WERI-Rb-1 (cell line): ENCODE measurements at regions not wholly inside any gene's neighbourhood (a gene's known extent, or its start where the extent isn't known, plus 50 kb on each side); places are given as distances from the start of the nearest gene placed in this dataset.

Source experiments
- DNase-seq: peaks from one replicate; pipeline ENCODE4 v3.0.0-alpha.2; 2020
- H3K27ac ChIP-seq: fragments of 250-450 bp; sonication (Bioruptor Pico); 2 replicates; pipeline ENCODE4 v1.5.1; 2020; ENCODE audit warnings: mild to moderate bottlenecking, moderate library complexity
- H3K27me3 ChIP-seq: fragments of 250-450 bp; sonication (Bioruptor Pico); 2 replicates; pipeline ENCODE4 v1.5.1; 2021; ENCODE audit warnings: mild to moderate bottlenecking, low read depth, moderate library complexity; ENCODE audit not compliant: insufficient read depth, severe bottlenecking
- H3K36me3 ChIP-seq: fragments of 250-450 bp; sonication (Bioruptor Pico); 2 replicates; pipeline ENCODE4 v1.5.1; 2020; ENCODE audit warnings: mild to moderate bottlenecking, moderate library complexity
- H3K4me3 ChIP-seq: 2 replicates; pipeline ENCODE4 v1.5.1; 2011; ENCODE audit warnings: low read depth, mild to moderate bottlenecking, control low read depth, low read length
- H3K9me3 ChIP-seq: fragments of 250-450 bp; sonication (Bioruptor Pico); 2 replicates; pipeline ENCODE4 v1.5.1; 2021; ENCODE audit warnings: mild to moderate bottlenecking, moderate library complexity; ENCODE audit not compliant: severe bottlenecking
- TF ChIP-seq, protein P1 (sequence below): IDR thresholded peaks from 2 replicates; pipeline ENCODE4 v1.5.1; 2011; ENCODE audit warnings: low read depth, mild to moderate bottlenecking, control low read depth, inconsistent platforms, low read length

DNA sequence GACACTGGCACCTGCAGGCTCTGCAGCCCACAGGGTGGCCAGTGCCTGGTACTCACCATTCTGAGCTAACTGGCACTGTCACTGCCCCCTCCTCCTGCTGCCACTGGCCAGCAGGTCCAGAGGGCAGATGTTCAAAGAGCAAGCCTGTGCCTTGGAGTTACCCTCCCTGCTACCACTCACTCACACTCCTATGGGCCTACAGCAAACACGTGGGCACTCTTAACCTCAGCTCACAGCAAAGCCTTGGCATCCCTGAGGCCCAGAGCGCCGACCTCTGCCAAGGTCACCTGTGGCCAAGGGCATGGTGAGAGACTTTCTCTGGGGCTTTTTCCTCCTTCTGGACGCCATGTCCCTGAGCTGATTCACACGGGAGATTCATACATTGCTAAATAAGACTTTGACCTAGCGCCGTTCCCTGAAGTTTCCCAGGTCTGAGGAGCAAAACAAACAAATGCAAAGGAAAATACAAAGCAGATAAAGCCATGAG lies 270.0 kb upstream of the PPP2R2D start:
- H3K27me3 ChIP-seq: no peaks in the 10 kb centered on the region
- TF ChIP-seq, protein P1, sequence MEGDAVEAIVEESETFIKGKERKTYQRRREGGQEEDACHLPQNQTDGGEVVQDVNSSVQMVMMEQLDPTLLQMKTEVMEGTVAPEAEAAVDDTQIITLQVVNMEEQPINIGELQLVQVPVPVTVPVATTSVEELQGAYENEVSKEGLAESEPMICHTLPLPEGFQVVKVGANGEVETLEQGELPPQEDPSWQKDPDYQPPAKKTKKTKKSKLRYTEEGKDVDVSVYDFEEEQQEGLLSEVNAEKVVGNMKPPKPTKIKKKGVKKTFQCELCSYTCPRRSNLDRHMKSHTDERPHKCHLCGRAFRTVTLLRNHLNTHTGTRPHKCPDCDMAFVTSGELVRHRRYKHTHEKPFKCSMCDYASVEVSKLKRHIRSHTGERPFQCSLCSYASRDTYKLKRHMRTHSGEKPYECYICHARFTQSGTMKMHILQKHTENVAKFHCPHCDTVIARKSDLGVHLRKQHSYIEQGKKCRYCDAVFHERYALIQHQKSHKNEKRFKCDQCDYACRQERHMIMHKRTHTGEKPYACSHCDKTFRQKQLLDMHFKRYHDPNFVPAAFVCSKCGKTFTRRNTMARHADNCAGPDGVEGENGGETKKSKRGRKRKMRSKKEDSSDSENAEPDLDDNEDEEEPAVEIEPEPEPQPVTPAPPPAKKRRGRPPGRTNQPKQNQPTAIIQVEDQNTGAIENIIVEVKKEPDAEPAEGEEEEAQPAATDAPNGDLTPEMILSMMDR: no peak
- H3K36me3 ChIP-seq: no peaks in the 10 kb centered on the region
- H3K9me3 ChIP-seq: peaks cover 23% of the 10 kb centered on the region
- no peak for DNase-seq
- no peak overlapping the region for H3K4me3 ChIP-seq
- no peak overlapping the region for H3K27ac ChIP-seq

DNA sequence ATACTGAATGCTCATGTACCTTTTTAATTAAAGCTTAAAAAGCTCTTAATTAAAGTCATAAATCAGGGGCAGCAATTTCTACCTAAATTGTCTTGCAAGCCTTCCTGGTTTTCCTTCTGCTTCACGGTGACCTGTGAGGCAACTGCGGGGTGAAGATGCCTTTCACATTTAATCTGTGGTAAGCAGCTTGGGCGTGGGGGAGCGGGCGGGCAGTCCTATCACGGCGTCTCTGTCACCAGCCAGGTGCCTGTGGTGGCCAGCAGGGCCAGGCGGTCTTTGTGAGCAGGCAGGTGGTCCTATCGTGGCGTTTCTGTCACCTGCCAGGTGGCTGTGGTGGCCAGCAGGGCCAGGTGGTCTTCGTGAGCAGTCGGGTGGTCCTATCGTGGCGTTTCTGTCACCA lies 269.2 kb upstream of the PPP2R2D start:
- Histone ChIP-seq H3K36me3 (no peaks in the 10 kb centered on the region), H3K4me3 (no peak overlapping the region), H3K9me3 (peaks cover 18% of the 10 kb centered on the region), H3K27me3 (no peaks in the 10 kb centered on the region), H3K27ac (no peak overlapping the region)
- TF ChIP-seq, protein P1: no peak
- peak; percentile 58 for DNase-seq

GRCh38 chr10:131635564-131636015 lies 265.2 kb upstream of the PPP2R2D start:
- Histone ChIP-seq H3K27me3 (no peaks in the 10 kb centered on the region), H3K4me3 (no peak overlapping the region), H3K36me3 (no peaks in the 10 kb centered on the region), H3K9me3 (peaks cover 7% of the 10 kb centered on the region), H3K27ac (no peak overlapping the region)
- TF ChIP-seq, protein P1: no peak
- no peak for DNase-seq

DNA sequence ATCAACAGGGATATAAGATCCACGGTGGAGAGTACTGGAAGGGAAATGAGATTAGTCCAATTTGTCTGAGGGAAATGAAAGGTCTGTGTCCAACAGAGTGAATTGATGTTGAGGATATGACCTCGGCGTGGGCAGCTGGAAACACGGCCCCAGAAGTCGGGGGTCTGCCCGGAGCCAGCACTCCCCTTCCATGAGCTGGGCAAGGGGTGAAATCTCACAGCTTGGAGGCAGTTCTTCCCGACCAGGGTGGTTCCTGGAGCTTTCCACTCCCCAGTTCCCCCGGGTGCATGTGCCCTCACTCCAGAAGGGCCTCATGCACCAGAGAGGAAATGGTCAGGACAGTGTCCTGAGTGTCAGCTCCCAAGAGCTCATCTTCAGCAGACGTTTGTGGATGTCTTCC lies 264.7 kb upstream of the PPP2R2D start:
- no peak for DNase-seq
- Histone ChIP-seq H3K27ac (no peak overlapping the region), H3K4me3 (no peak overlapping the region), H3K27me3 (no peaks in the 10 kb centered on the region), H3K9me3 (peaks cover 7% of the 10 kb centered on the region), H3K36me3 (no peaks in the 10 kb centered on the region)
- TF ChIP-seq, protein P1: no peak

- Histone ChIP-seq H3K27ac (no peak overlapping the region), H3K4me3 (no peak overlapping the region), H3K27me3 (no peaks in the 10 kb centered on the region), H3K36me3 (no peaks in the 10 kb centered on the region), H3K9me3 (peaks cover 7% of the 10 kb centered on the region)
- TF ChIP-seq, protein P1: no peak
- DNase-seq: no peak
These were observed 263.7 kb upstream of the PPP2R2D start for GRCh38 chr10:131636841-131637724.
